ENCODE measurements at regions not wholly inside any gene's neighbourhood (a gene's known extent, or its start where the extent isn't known, plus 50 kb on each side); places are given as distances from the start of the nearest gene placed in this dataset.

DNA sequence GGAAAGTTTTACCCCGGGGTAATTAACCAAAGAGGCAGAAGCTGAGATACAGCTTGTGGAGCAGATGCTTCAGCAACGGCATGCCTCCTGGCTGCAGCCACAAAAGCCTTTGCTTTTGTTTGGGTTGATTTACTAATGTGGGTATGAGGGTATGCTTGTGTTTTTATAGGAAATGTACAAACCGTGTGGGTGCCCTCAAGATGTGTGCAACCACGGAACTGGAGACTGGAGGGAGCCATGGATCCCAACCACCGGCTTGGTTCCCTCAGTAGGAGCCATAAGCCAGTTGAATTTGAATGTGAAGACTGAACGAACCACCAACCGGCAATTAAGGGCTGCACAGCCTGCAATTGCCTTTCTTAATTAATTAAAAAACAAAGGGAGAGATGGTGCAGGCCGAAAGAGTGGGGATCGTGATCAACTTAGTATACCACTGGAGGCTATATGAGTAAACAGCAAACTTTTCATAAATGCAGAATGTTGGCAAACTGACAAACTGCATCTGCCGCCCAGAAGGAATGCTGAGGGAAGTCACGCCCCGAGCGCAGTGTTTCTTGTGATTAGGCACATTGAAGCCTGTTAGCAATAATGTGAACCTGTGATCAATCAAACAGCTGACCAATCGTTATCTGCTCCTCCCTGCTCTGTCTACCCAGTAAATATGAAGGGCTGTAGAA is 104.1 kb downstream of the DISP1 start:
- TF ChIP-seq, protein P1, sequence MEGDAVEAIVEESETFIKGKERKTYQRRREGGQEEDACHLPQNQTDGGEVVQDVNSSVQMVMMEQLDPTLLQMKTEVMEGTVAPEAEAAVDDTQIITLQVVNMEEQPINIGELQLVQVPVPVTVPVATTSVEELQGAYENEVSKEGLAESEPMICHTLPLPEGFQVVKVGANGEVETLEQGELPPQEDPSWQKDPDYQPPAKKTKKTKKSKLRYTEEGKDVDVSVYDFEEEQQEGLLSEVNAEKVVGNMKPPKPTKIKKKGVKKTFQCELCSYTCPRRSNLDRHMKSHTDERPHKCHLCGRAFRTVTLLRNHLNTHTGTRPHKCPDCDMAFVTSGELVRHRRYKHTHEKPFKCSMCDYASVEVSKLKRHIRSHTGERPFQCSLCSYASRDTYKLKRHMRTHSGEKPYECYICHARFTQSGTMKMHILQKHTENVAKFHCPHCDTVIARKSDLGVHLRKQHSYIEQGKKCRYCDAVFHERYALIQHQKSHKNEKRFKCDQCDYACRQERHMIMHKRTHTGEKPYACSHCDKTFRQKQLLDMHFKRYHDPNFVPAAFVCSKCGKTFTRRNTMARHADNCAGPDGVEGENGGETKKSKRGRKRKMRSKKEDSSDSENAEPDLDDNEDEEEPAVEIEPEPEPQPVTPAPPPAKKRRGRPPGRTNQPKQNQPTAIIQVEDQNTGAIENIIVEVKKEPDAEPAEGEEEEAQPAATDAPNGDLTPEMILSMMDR (IDR thresholded peaks at IDR 0.05): no peak
- no peak for TF ChIP-seq POLR2A (IDR thresholded peaks at IDR 0.05)
- no peak for ATAC-seq
- 67% methylated on average over 11 of the region's 14 CpGs for WGBS (ENCODE audit: insufficient coverage, low coverage, low lambda C conversion rate, missing lambda C conversion rate)
- H3K36me3 ChIP-seq: no peaks in the 10 kb centered on the region
- no peaks in the 10 kb centered on the region for H3K27me3 ChIP-seq
- H3K4me3 ChIP-seq: no peak overlapping the region
- H3K27ac ChIP-seq: no peak overlapping the region
- intact Hi-C loops (cut with DNase I): no loop called here
- no peaks in the 10 kb centered on the region for H3K4me1 ChIP-seq
- no peaks in the 10 kb centered on the region for H3K9me3 ChIP-seq
- DNase-seq: no peak

DNA sequence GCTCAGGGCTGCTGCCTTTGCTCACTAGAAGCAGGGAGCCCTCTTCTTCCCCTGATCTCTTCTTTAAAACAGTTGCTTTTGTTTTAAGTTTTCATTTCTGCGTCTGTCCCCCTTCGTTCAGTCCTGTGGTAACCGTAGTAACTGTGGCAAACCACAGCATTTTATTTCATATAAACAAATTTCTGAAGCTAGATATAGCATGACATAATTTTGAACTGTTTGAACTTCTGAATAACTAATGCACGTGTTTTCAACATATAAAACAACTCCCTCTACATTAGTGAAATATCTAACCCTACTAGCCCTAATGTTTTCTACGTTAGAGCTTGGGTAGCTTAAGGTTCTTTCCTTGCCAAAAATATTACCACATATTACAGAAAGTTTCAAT is 104.6 kb downstream of the DISP1 start:
- H3K4me1 ChIP-seq: no peaks in the 10 kb centered on the region
- no peaks in the 10 kb centered on the region for H3K9me3 ChIP-seq
- no peaks in the 10 kb centered on the region for H3K36me3 ChIP-seq
- no peaks in the 10 kb centered on the region for H3K27me3 ChIP-seq
- TF ChIP-seq, protein P1 (IDR thresholded peaks at IDR 0.05): no peak
- TF ChIP-seq POLR2A (IDR thresholded peaks at IDR 0.05): no peak
- ATAC-seq: no peak
- DNase-seq: no peak
- WGBS (ENCODE audit: insufficient coverage, low coverage, low lambda C conversion rate, missing lambda C conversion rate): 66% methylated on average over 5 of the region's 5 CpGs
- intact Hi-C loops (cut with DNase I): no loop called here
- no peak overlapping the region for H3K4me3 ChIP-seq
- no peak overlapping the region for H3K27ac ChIP-seq

DNA sequence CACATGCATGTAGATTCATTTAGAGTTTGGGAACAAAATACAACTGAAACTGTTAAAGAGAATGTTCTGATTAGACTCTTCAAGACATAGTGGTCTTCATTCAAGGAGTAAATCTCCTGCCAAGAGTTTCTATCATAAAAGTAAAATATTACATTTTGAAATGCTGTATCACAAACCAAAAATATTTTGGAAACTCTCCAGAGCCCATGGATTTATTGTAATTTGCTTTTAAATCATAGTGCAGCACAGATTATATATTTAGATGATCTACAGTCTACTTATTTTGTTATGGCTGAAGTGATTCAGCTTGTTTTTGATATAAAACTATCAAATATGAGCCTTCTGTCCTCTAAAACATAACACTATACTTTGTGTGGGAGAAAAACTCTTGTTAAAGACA is 105.3 kb downstream of the DISP1 start:
- H3K9me3 ChIP-seq: no peaks in the 10 kb centered on the region
- H3K27ac ChIP-seq: no peak overlapping the region
- ATAC-seq (no peak), DNase-seq (no peak)
- H3K36me3 ChIP-seq: no peaks in the 10 kb centered on the region
- TF ChIP-seq POLR2A (IDR thresholded peaks at IDR 0.05): no peak
- TF ChIP-seq, protein P1 (IDR thresholded peaks at IDR 0.05): no peak
- no peaks in the 10 kb centered on the region for H3K4me1 ChIP-seq
- intact Hi-C loops (cut with DNase I): no loop called here
- H3K4me3 ChIP-seq: no peak overlapping the region
- no peaks in the 10 kb centered on the region for H3K27me3 ChIP-seq

DNA sequence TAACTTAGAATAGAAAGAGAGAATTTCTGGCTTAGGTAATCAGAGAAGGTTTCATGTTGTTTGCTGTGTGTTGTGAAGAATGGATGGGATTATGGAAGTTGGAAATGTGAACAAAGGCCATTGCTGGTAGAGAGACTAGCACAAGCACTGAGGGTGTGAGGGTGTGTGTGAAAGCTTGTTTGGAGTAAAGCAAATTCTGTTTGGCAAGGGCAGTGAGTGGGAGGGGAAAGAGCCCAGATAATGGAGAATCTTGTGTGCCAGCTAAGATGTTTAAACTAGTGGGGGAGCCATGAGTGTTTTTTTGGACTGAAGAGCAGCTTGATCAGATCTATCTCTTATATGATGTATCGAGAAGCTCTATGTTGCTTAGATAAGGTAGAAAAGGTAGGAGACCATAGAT is 107.1 kb downstream of the DISP1 start:
- ATAC-seq (no peak), DNase-seq (no peak)
- no peaks in the 10 kb centered on the region for H3K27me3 ChIP-seq
- no peak overlapping the region for H3K27ac ChIP-seq
- H3K4me1 ChIP-seq: no peaks in the 10 kb centered on the region
- 100% methylated on average over 1 of the region's 1 CpG for WGBS (ENCODE audit: insufficient coverage, low coverage, low lambda C conversion rate, missing lambda C conversion rate)
- no peak overlapping the region for H3K4me3 ChIP-seq
- no peaks in the 10 kb centered on the region for H3K36me3 ChIP-seq
- TF ChIP-seq POLR2A (IDR thresholded peaks at IDR 0.05): no peak
- TF ChIP-seq, protein P1 (IDR thresholded peaks at IDR 0.05): no peak
- intact Hi-C loops (cut with DNase I): no loop called here
- no peaks in the 10 kb centered on the region for H3K9me3 ChIP-seq

DNA sequence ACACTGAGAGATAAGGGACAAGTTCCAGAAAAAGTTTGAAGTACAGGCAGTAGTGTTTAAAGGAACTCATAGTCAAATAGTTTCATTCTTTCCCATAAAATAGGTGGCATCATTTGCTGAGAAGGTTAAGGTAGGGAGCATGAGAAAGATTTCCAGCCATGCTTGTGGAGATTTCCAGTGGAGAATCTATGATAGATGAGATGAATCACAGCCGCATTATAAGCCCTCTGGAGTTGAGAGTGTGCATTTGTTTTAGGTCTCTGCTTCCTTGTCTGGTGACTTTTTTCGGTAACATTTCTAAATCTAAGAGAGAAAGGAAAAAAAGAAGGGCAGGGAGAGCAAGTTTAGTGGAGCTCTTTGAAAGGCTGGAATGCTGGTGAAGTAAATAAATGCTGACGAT is 108.7 kb downstream of the DISP1 start:
- DNase-seq (no peak), ATAC-seq (no peak)
- Histone ChIP-seq H3K36me3 (no peaks in the 10 kb centered on the region), H3K27ac (no peak overlapping the region), H3K27me3 (no peaks in the 10 kb centered on the region), H3K4me1 (peaks cover 0 to 6% (median 2%) of the 10 kb centered on the region in 4 donors), H3K9me3 (no peaks in the 10 kb centered on the region), H3K4me3 (no peak overlapping the region)
- WGBS (ENCODE audit: insufficient coverage, low coverage, low lambda C conversion rate, missing lambda C conversion rate): 37% methylated on average over 3 of the region's 3 CpGs
- no peak for TF ChIP-seq POLR2A (IDR thresholded peaks at IDR 0.05)
- TF ChIP-seq, protein P1 (IDR thresholded peaks at IDR 0.05): no peak
- intact Hi-C loops (cut with DNase I): no loop called here

Data from right lobe of liver (tissue), 6 donors.